ENCODE measurements at regions not wholly inside any gene's neighbourhood (a gene's known extent, or its start where the extent isn't known, plus 50 kb on each side); places are given as distances from the start of the nearest gene placed in this dataset.

- H2AFZ ChIP-seq (ENCODE audit: low read depth, low read length, severe bottlenecking), result no peak overlapping the region
- no peak overlapping the region for H3K9ac ChIP-seq (ENCODE audit: low read length)
- no peaks in the 10 kb centered on the region for H3K27me3 ChIP-seq (ENCODE audit: low read length)
- H3K4me3 ChIP-seq (ENCODE audit: insufficient read depth, low read length, poor library complexity, severe bottlenecking), result no peak overlapping the region
- no peaks in the 10 kb centered on the region for H3K9me3 ChIP-seq (ENCODE audit: insufficient read depth, low read length)
- no peaks in the 10 kb centered on the region for H3K79me2 ChIP-seq (ENCODE audit: insufficient read depth, low read length)
- no peaks in the 10 kb centered on the region for H3F3A ChIP-seq (ENCODE audit: insufficient read depth)
- no peaks in the 10 kb centered on the region for H3K9me2 ChIP-seq (replicated peaks; ENCODE audit: insufficient read depth, low read length)
- H3K27ac ChIP-seq (ENCODE audit: low read depth, low read length), result no peak overlapping the region
- no peaks in the 10 kb centered on the region for H4K20me1 ChIP-seq (ENCODE audit: low read depth, low read length)
- no peak overlapping the region for H3K4me2 ChIP-seq (ENCODE audit: low read depth, low read length, poor library complexity, severe bottlenecking)
- TF ChIP-seq CTCF (IDR thresholded peaks at IDR 0.05; ENCODE audit: insufficient read depth, low read length, poor library complexity, severe bottlenecking), result no peak
- TF ChIP-seq EZH2phosphoT487 (conservative IDR thresholded peaks at IDR 0.05; ENCODE audit: low read length), result no peak
- H3K36me3 ChIP-seq (ENCODE audit: low read length), result no peaks in the 10 kb centered on the region
Measured at GRCh38 chr2:118496467-118496866, 351.0 kb downstream of the EN1 start.

GRCh38 chr2:118495290-118495689 lies 352.2 kb downstream of the EN1 start:
- Histone ChIP-seq H3K4me3 (ENCODE audit: insufficient read depth, low read length, poor library complexity, severe bottlenecking) (no peak overlapping the region), H3K27ac (ENCODE audit: low read depth, low read length) (no peak overlapping the region), H3K27me3 (ENCODE audit: low read length) (no peaks in the 10 kb centered on the region), H3K9ac (ENCODE audit: low read length) (no peak overlapping the region), H3K79me2 (ENCODE audit: insufficient read depth, low read length) (no peaks in the 10 kb centered on the region), H3K9me3 (ENCODE audit: insufficient read depth, low read length) (no peaks in the 10 kb centered on the region), H3K36me3 (ENCODE audit: low read length) (no peaks in the 10 kb centered on the region), H3K4me2 (ENCODE audit: low read depth, low read length, poor library complexity, severe bottlenecking) (no peak overlapping the region), H4K20me1 (ENCODE audit: low read depth, low read length) (no peaks in the 10 kb centered on the region), H2AFZ (ENCODE audit: low read depth, low read length, severe bottlenecking) (no peak overlapping the region), H3F3A (ENCODE audit: insufficient read depth) (no peaks in the 10 kb centered on the region), H3K9me2 (replicated peaks; ENCODE audit: insufficient read depth, low read length) (no peaks in the 10 kb centered on the region)
- TF ChIP-seq CTCF (IDR thresholded peaks at IDR 0.05; ENCODE audit: insufficient read depth, low read length, poor library complexity, severe bottlenecking) (no peak), EZH2phosphoT487 (conservative IDR thresholded peaks at IDR 0.05; ENCODE audit: low read length) (no peak)

- Histone ChIP-seq H2AFZ (ENCODE audit: low read depth, low read length, severe bottlenecking) (no peak overlapping the region), H3K4me3 (ENCODE audit: insufficient read depth, low read length, poor library complexity, severe bottlenecking) (no peak overlapping the region), H3K27me3 (ENCODE audit: low read length) (no peaks in the 10 kb centered on the region), H3K27ac (ENCODE audit: low read depth, low read length) (no peak overlapping the region), H3K9ac (ENCODE audit: low read length) (no peak overlapping the region), H3K9me3 (ENCODE audit: insufficient read depth, low read length) (no peaks in the 10 kb centered on the region), H3K79me2 (ENCODE audit: insufficient read depth, low read length) (no peaks in the 10 kb centered on the region), H3F3A (ENCODE audit: insufficient read depth) (no peaks in the 10 kb centered on the region), H4K20me1 (ENCODE audit: low read depth, low read length) (no peaks in the 10 kb centered on the region), H3K36me3 (ENCODE audit: low read length) (no peaks in the 10 kb centered on the region), H3K4me2 (ENCODE audit: low read depth, low read length, poor library complexity, severe bottlenecking) (no peak overlapping the region), H3K9me2 (replicated peaks; ENCODE audit: insufficient read depth, low read length) (no peaks in the 10 kb centered on the region)
- TF ChIP-seq CTCF (IDR thresholded peaks at IDR 0.05; ENCODE audit: insufficient read depth, low read length, poor library complexity, severe bottlenecking) (no peak), EZH2phosphoT487 (conservative IDR thresholded peaks at IDR 0.05; ENCODE audit: low read length) (no peak)
Measured at GRCh38 chr2:118493213-118493612, 354.2 kb downstream of the EN1 start.

Data from SU-DHL-6 (cell line).